T-helper 17 cell (primary cell): ENCODE measurements at regions not wholly inside any gene's neighbourhood (a gene's known extent, or its start where the extent isn't known, plus 50 kb on each side); places are given as distances from the start of the nearest gene placed in this dataset.
"Not testable (repeated sequence)": the region's sequence is repeated elsewhere in the genome, so short reads cannot be mapped to it uniquely, and the experiment has no call there.

Experiments
- ATAC-seq: fragments of 150-1000 bp; cut with Tn5 transposase; 2 replicates; pipeline ENCODE4 v1.10.0; 2021; ENCODE audit warnings: mild to moderate bottlenecking, moderate library complexity
- DNase-seq, 3 donors: peaks; one replicate each; pipeline versions ENCODE4 v3.0.0 to v3.0.0-alpha.2; 2020 to 2021
- H3K9me3 ChIP-seq: one replicate; pipeline ENCODE4 v1.7.0; 2013; ENCODE audit warnings: low read length, mild to moderate bottlenecking; ENCODE audit not compliant: control insufficient read depth, poor library complexity, severe bottlenecking
- H3K27ac Mint-ChIP-seq: one replicate; pipeline ENCODE4 v1.8.0; 2022; ENCODE audit warnings: mild to moderate bottlenecking, moderate library complexity, mixed read lengths
- H3K27me3 Mint-ChIP-seq: one replicate; pipeline ENCODE4 v1.8.0; 2022; ENCODE audit warnings: mixed read lengths
- H3K36me3 Mint-ChIP-seq: one replicate; pipeline ENCODE4 v1.8.0; 2022; ENCODE audit warnings: low read depth, mixed read lengths
- H3K4me1 Mint-ChIP-seq: one replicate; pipeline ENCODE4 v1.8.0; 2022; ENCODE audit warnings: mild to moderate bottlenecking, mixed read lengths
- H3K4me3 Mint-ChIP-seq: one replicate; pipeline ENCODE4 v1.8.0; 2022; ENCODE audit warnings: mild to moderate bottlenecking, moderate library complexity, mixed read lengths

DNA sequence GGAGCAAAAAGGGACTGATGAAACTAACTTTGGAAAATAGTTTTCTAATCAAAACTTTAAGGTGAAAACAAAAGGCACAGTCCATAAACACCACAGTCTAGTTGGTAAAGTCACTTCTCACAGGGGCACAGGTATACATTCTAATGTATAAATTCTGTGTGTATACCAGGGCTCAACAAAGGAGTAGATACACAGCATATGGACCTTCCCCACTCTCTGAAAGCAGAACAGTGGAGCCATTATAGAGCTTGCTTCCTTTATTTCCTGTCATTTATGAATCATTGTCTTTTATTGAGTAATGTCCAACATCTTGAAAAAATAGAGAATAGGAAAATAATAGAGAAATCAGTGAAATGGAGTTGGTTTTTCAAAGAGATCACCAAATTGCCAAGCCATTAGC is 746.5 kb upstream of the CHRM3 start:
- Mint-ChIP-seq H3K27me3 (no peaks in the 10 kb centered on the region), H3K27ac (no peak overlapping the region), H3K4me1 (no peaks in the 10 kb centered on the region), H3K36me3 (no peaks in the 10 kb centered on the region), H3K4me3 (no peak overlapping the region)
- ATAC-seq (no peak), DNase-seq (no peak)
- H3K9me3 ChIP-seq = no peaks in the 10 kb centered on the region

- Mint-ChIP-seq H3K27me3 (no peaks in the 10 kb centered on the region), H3K4me3 (no peak overlapping the region), H3K4me1 (no peaks in the 10 kb centered on the region), H3K27ac (no peak overlapping the region), H3K36me3 (no peaks in the 10 kb centered on the region)
- DNase-seq (no peak), ATAC-seq (no peak)
- no peaks in the 10 kb centered on the region for H3K9me3 ChIP-seq
Measured at GRCh38 chr1:238628110-238628509, 737.4 kb upstream of the ZP4 start.

- ATAC-seq = no peak
- H3K36me3 Mint-ChIP-seq = no peaks in the 10 kb centered on the region
- no peaks in the 10 kb centered on the region for H3K27me3 Mint-ChIP-seq
- H3K9me3 ChIP-seq = no peaks in the 10 kb centered on the region
- H3K27ac Mint-ChIP-seq = no peak overlapping the region
- DNase-seq = no peak
- no peaks in the 10 kb centered on the region for H3K4me1 Mint-ChIP-seq
- no peak overlapping the region for H3K4me3 Mint-ChIP-seq
Measured at GRCh38 chr1:238624776-238625175, 734.1 kb upstream of the ZP4 start.

DNA sequence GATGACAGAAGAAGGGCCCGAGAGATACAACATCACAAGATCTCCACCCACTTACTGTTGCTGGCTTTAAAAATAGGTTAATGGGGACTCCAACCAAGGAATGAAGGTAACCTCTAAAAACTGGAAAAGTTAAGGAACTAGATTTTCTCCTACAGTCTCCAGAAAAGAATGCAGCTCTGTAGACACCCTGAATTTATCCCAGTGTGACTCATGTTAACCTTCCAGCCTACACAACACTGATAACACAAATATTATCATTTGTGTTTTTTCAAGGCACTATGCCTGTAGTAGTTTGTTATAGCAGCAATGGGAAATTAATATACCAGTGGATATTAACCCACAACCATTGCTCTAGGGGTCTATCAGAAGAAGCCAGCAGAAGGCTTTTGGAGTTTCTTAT is 730.7 kb upstream of the ZP4 start:
- H3K4me3 Mint-ChIP-seq = no peak overlapping the region
- DNase-seq = no peak
- no peak overlapping the region for H3K27ac Mint-ChIP-seq
- H3K9me3 ChIP-seq = no peaks in the 10 kb centered on the region
- no peaks in the 10 kb centered on the region for H3K27me3 Mint-ChIP-seq
- H3K36me3 Mint-ChIP-seq = no peaks in the 10 kb centered on the region
- H3K4me1 Mint-ChIP-seq = no peaks in the 10 kb centered on the region
- no peak for ATAC-seq

DNA sequence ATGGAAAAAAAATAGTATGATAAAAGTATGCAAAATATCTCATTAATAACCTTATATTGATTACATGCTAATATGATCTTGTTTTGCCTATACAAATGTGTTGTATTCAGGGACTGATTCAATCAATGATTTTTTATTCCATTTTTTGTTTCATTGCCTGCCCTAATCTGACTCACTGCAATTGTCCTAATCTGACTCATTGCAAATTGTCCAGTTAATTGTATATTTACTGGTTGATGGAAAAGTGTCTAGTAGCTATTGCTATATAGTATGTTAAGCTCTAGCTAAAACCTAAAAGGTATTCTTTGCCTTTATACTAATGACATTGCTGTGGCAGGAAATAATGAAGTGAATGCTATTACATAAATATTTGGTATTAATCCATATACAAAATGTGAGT is 728.9 kb upstream of the ZP4 start:
- Mint-ChIP-seq H3K27ac (no peak overlapping the region), H3K36me3 (no peaks in the 10 kb centered on the region), H3K4me3 (no peak overlapping the region), H3K27me3 (no peaks in the 10 kb centered on the region), H3K4me1 (no peaks in the 10 kb centered on the region)
- no peaks in the 10 kb centered on the region for H3K9me3 ChIP-seq
- DNase-seq (no peak), ATAC-seq (no peak)

DNA sequence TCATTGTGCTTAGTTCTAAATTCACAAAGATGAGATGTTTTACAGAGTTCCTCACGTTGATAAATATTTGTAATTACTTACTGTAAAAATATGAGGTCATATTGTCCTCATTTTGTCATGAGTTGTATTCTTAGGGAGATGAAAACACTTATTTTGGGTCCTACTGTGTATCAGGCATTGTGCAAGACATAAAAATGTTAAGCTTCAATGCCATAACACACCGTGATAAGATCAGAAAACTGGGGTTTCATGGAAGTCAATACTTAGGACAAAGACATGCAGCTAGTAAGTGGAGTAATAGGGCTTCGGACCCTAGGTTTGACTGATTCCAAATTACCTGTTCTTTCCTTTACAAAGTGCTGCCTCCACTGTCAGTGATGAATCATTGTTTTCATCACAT is 720.7 kb upstream of the ZP4 start:
- H3K9me3 ChIP-seq = no peaks in the 10 kb centered on the region
- no peaks in the 10 kb centered on the region for H3K27me3 Mint-ChIP-seq
- no peaks in the 10 kb centered on the region for H3K4me1 Mint-ChIP-seq
- ATAC-seq (no peak), DNase-seq (no peak)
- H3K27ac Mint-ChIP-seq = no peak overlapping the region
- no peak overlapping the region for H3K4me3 Mint-ChIP-seq
- no peaks in the 10 kb centered on the region for H3K36me3 Mint-ChIP-seq

DNA sequence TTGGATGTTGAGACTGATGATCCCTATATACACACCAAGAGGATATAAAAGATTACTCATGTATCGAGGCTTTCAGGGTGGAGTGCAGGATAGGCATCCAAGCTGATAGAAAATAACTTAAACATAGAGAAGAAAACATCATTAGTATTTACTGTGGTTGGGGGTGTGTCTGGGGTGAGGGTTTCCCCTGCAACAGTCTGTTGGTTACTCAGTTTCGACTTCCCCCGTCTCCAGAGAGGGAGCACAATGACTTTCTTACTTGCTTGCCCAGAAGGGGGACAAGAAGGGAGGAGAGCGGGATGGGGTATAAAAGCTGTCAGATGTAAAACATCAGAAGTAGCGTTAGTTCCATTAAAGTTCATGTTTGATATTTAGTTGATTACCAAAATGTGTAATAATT is 717.4 kb upstream of the ZP4 start:
- ATAC-seq (no peak), DNase-seq (no peak)
- H3K9me3 ChIP-seq = no peaks in the 10 kb centered on the region
- H3K36me3 Mint-ChIP-seq = no peaks in the 10 kb centered on the region
- H3K27me3 Mint-ChIP-seq = no peaks in the 10 kb centered on the region
- no peak overlapping the region for H3K4me3 Mint-ChIP-seq
- no peak overlapping the region for H3K27ac Mint-ChIP-seq
- no peaks in the 10 kb centered on the region for H3K4me1 Mint-ChIP-seq

- Mint-ChIP-seq H3K27me3 (no peaks in the 10 kb centered on the region), H3K4me1 (no peaks in the 10 kb centered on the region), H3K4me3 (no peak overlapping the region), H3K27ac (no peak overlapping the region), H3K36me3 (no peaks in the 10 kb centered on the region)
- ATAC-seq = no peak
- H3K9me3 ChIP-seq = no peaks in the 10 kb centered on the region
- no peak for DNase-seq
Measured at GRCh38 chr1:238606896-238607295, 716.2 kb upstream of the ZP4 start.

GRCh38 chr1:238606457-238606856 is 715.7 kb upstream of the ZP4 start:
- no peaks in the 10 kb centered on the region for H3K4me1 Mint-ChIP-seq
- H3K9me3 ChIP-seq = no peaks in the 10 kb centered on the region
- H3K27ac Mint-ChIP-seq = no peak overlapping the region
- no peak for DNase-seq
- no peak for ATAC-seq
- no peaks in the 10 kb centered on the region for H3K36me3 Mint-ChIP-seq
- no peak overlapping the region for H3K4me3 Mint-ChIP-seq
- no peaks in the 10 kb centered on the region for H3K27me3 Mint-ChIP-seq

DNA sequence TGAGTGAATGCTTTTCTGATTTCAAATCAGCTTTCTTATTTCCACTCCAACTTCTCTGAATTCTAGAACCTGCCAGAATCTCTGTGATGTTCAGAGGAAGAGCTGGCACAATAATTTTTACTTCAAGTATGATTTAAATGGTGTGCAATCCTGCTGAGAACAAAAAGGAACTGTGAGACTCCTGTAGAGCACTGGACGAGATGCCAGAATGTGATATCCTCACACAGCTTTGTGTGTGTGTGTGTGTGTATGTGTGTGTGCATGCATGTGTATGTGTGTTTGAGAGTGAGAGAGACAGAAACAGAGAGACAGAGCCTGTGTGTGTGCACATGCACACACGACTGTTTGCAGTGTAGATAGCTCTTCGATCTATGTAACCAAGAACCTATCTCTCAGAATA is 713.6 kb upstream of the ZP4 start:
- Mint-ChIP-seq H3K4me1 (no peaks in the 10 kb centered on the region), H3K36me3 (no peaks in the 10 kb centered on the region), H3K4me3 (no peak overlapping the region), H3K27me3 (no peaks in the 10 kb centered on the region), H3K27ac (no peak overlapping the region)
- ATAC-seq (no peak), DNase-seq (no peak)
- no peaks in the 10 kb centered on the region for H3K9me3 ChIP-seq

DNA sequence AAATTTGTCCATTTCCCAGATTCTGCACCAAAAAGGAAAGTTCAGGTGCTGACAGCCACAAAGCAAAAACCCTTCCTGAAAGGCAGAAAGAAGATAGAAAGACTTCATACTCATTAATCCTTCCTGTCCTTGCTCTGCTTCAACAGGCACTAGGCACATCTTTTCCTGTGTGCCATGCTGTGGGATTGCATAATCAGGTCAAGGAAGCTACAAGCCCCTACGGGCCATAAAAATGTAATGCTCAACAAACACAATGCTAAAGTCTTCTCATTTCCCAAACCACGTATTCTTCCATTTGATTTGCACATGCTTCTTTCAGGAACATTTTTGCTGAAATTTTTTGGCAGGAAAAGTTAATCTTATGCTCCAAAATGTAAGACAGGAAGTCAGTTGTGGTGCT is 710.9 kb upstream of the ZP4 start:
- H3K4me1 Mint-ChIP-seq, H3K27ac Mint-ChIP-seq, H3K9me3 ChIP-seq, ATAC-seq, H3K27me3 Mint-ChIP-seq, H3K4me3 Mint-ChIP-seq, H3K36me3 Mint-ChIP-seq, DNase-seq: not testable (repeated sequence)

- DNase-seq (no peak), ATAC-seq (no peak)
- Mint-ChIP-seq H3K4me3 (no peak overlapping the region), H3K36me3 (no peaks in the 10 kb centered on the region), H3K4me1 (no peaks in the 10 kb centered on the region), H3K27ac (no peak overlapping the region), H3K27me3 (no peaks in the 10 kb centered on the region)
- no peaks in the 10 kb centered on the region for H3K9me3 ChIP-seq
Measured at GRCh38 chr1:238596703-238597102, 706.0 kb upstream of the ZP4 start.

GRCh38 chr1:238592621-238593020 is 701.9 kb upstream of the ZP4 start:
- DNase-seq (no peak), ATAC-seq (no peak)
- Mint-ChIP-seq H3K4me1 (no peaks in the 10 kb centered on the region), H3K36me3 (no peaks in the 10 kb centered on the region), H3K27ac (no peak overlapping the region), H3K27me3 (no peaks in the 10 kb centered on the region), H3K4me3 (no peak overlapping the region)
- no peaks in the 10 kb centered on the region for H3K9me3 ChIP-seq

GRCh38 chr1:238589843-238590435 is 699.2 kb upstream of the ZP4 start:
- Mint-ChIP-seq H3K36me3 (no peaks in the 10 kb centered on the region), H3K4me3 (no peak overlapping the region), H3K27ac (no peak overlapping the region), H3K4me1 (no peaks in the 10 kb centered on the region), H3K27me3 (no peaks in the 10 kb centered on the region)
- no peaks in the 10 kb centered on the region for H3K9me3 ChIP-seq
- ATAC-seq = no peak
- no peak for DNase-seq

DNA sequence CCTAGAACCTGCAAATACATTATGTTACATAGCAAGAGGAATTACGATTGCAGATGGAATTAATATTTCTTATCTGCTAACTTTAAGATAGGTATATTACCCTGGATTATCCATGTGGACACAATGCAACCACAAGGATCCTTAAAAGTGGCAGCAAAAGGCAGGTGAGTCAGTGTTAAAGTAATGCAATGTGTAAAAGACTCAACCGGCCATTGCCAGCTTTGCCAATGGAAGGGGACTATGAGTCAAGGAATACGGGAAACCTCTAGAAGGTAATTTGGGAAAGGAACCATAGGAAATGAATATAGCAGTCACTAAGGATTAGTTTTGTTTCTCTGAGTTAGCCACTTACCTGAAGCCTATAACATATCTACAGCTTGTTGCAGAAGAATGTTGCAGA is 692.1 kb upstream of the ZP4 start:
- Mint-ChIP-seq H3K4me1 (no peaks in the 10 kb centered on the region), H3K27me3 (no peaks in the 10 kb centered on the region), H3K27ac (no peak overlapping the region), H3K36me3 (no peaks in the 10 kb centered on the region), H3K4me3 (no peak overlapping the region)
- DNase-seq = no peak
- H3K9me3 ChIP-seq = no peaks in the 10 kb centered on the region
- ATAC-seq = no peak
